DOHH2 (cell line): ENCODE measurements at regions not wholly inside any gene's neighbourhood (a gene's known extent, or its start where the extent isn't known, plus 50 kb on each side); places are given as distances from the start of the nearest gene placed in this dataset.

ENCODE experiments used
- H3F3A ChIP-seq: fragments of 200-600 bp; sonication (generic), shearing (Covaris generic); 2 replicates; pipeline ENCODE4 v1.6.0; 2016; ENCODE audit warnings: antibody characterized with exemption, mild to moderate bottlenecking; ENCODE audit not compliant: control insufficient read depth, insufficient read depth
- H3K27ac ChIP-seq: fragments of 200-600 bp; sonication (generic); 2 replicates; pipeline ENCODE4 v1.5.1; 2014; ENCODE audit warnings: low read depth, mild to moderate bottlenecking, low read length, moderate library complexity
- H3K27me3 ChIP-seq: fragments of 200-600 bp; sonication (generic); 2 replicates; pipeline ENCODE4 v1.6.1; 2014; ENCODE audit warnings: mild to moderate bottlenecking, low read length, mixed read lengths; ENCODE audit not compliant: control insufficient read depth
- H3K36me3 ChIP-seq: fragments of 200-600 bp; sonication (generic); 2 replicates; pipeline ENCODE4 v1.6.1; 2014; ENCODE audit warnings: mild to moderate bottlenecking, low read length, moderate library complexity, mixed read lengths; ENCODE audit not compliant: control insufficient read depth
- H3K4me1 ChIP-seq: fragments of 200-600 bp; sonication (generic); 2 replicates; pipeline ENCODE4 v1.6.1; 2014; ENCODE audit warnings: mild to moderate bottlenecking, low read length, mixed read lengths; ENCODE audit not compliant: control insufficient read depth
- H3K4me2 ChIP-seq: fragments of 200-600 bp; sonication (generic); 2 replicates; pipeline ENCODE4 v1.6.0; 2014; ENCODE audit warnings: mild to moderate bottlenecking, low read length, moderate library complexity
- H3K4me3 ChIP-seq: fragments of 200-600 bp; sonication (generic); 2 replicates; pipeline ENCODE4 v1.5.1; 2014; ENCODE audit warnings: mild to moderate bottlenecking, low read length, mixed read lengths
- H3K79me2 ChIP-seq: fragments of 200-600 bp; sonication (generic); 2 replicates; pipeline ENCODE4 v1.6.1; 2014; ENCODE audit warnings: mild to moderate bottlenecking, low read length, mixed read lengths; ENCODE audit not compliant: control insufficient read depth
- H3K9me2 ChIP-seq: fragments of 200-600 bp; sonication (generic); replicated peaks from 2 replicates; pipeline ENCODE4 v1.6.1; 2014; ENCODE audit warnings: mild to moderate bottlenecking, low read length, mixed read lengths; ENCODE audit not compliant: control insufficient read depth
- H3K9me3 ChIP-seq: fragments of 200-600 bp; sonication (generic); 2 replicates; pipeline ENCODE4 v1.6.1; 2014; ENCODE audit warnings: antibody characterized with exemption, low read length, mixed read lengths; ENCODE audit not compliant: control insufficient read depth, insufficient read depth
- H4K20me1 ChIP-seq: fragments of 200-600 bp; sonication (generic); 2 replicates; pipeline ENCODE4 v1.6.0; 2014; ENCODE audit warnings: low read depth, mild to moderate bottlenecking, antibody characterized with exemption, low read length, moderate library complexity; ENCODE audit not compliant: control insufficient read depth, insufficient read depth
- CTCF ChIP-seq: fragments of 200-600 bp; sonication (generic); IDR thresholded peaks from one replicate; pipeline ENCODE4 v1.5.1; 2014; ENCODE audit warnings: antibody characterized with exemption, mild to moderate bottlenecking, low read depth, low read length; ENCODE audit not compliant: poor library complexity, severe bottlenecking
- EZH2phosphoT487 ChIP-seq: fragments of 200-600 bp; sonication (generic); IDR thresholded peaks from 2 replicates; pipeline ENCODE4 v1.6.1; 2017; ENCODE audit warnings: borderline replicate concordance, mild to moderate bottlenecking, antibody characterized with exemption, low read length, moderate library complexity, mixed read lengths

GRCh38 chr6:153442096-153442495 lies 311.0 kb upstream of the RGS17 start:
- no peaks in the 10 kb centered on the region for H3K9me2 ChIP-seq
- no peak overlapping the region for H3K4me3 ChIP-seq
- H3K4me1 ChIP-seq: no peaks in the 10 kb centered on the region
- H3K27me3 ChIP-seq: no peaks in the 10 kb centered on the region
- H4K20me1 ChIP-seq: no peaks in the 10 kb centered on the region
- H3K4me2 ChIP-seq: no peak overlapping the region
- H3K9me3 ChIP-seq: no peaks in the 10 kb centered on the region
- H3K79me2 ChIP-seq: no peaks in the 10 kb centered on the region
- no peaks in the 10 kb centered on the region for H3F3A ChIP-seq
- no peak for TF ChIP-seq EZH2phosphoT487
- TF ChIP-seq CTCF: no peak
- no peak overlapping the region for H3K27ac ChIP-seq
- no peaks in the 10 kb centered on the region for H3K36me3 ChIP-seq

GRCh38 chr6:153437193-153437592 lies 306.1 kb upstream of the RGS17 start:
- Histone ChIP-seq H3K27ac (no peak overlapping the region), H3K4me1 (no peaks in the 10 kb centered on the region), H3K4me2 (no peak overlapping the region)

GRCh38 chr6:153436351-153436750 lies 305.3 kb upstream of the RGS17 start:
- Histone ChIP-seq H3K79me2 (no peaks in the 10 kb centered on the region), H3K9me2 (no peaks in the 10 kb centered on the region), H3K4me1 (no peaks in the 10 kb centered on the region), H3K27ac (no peak overlapping the region), H3K27me3 (no peaks in the 10 kb centered on the region), H3K4me2 (no peak overlapping the region), H3K4me3 (no peak overlapping the region), H3F3A (no peaks in the 10 kb centered on the region), H3K9me3 (no peaks in the 10 kb centered on the region), H4K20me1 (no peaks in the 10 kb centered on the region), H3K36me3 (no peaks in the 10 kb centered on the region)
- TF ChIP-seq CTCF (no peak), EZH2phosphoT487 (no peak)

More at GRCh38 chr6:153437193-153437592, 306.1 kb upstream of the RGS17 start:
- no peaks in the 10 kb centered on the region for H3F3A ChIP-seq
- TF ChIP-seq CTCF (no peak), EZH2phosphoT487 (no peak)
- H3K4me3 ChIP-seq: no peak overlapping the region
- no peaks in the 10 kb centered on the region for H3K9me3 ChIP-seq
- no peaks in the 10 kb centered on the region for H3K27me3 ChIP-seq
- no peaks in the 10 kb centered on the region for H4K20me1 ChIP-seq
- no peaks in the 10 kb centered on the region for H3K9me2 ChIP-seq
- H3K79me2 ChIP-seq: no peaks in the 10 kb centered on the region
- no peaks in the 10 kb centered on the region for H3K36me3 ChIP-seq

GRCh38 chr6:153435787-153436186 lies 304.7 kb upstream of the RGS17 start:
- Histone ChIP-seq H3K9me2 (no peaks in the 10 kb centered on the region), H3K4me1 (no peaks in the 10 kb centered on the region)
- TF ChIP-seq CTCF (no peak), EZH2phosphoT487 (no peak)

More at GRCh38 chr6:153435787-153436186, 304.7 kb upstream of the RGS17 start:
- Histone ChIP-seq H3K27ac (no peak overlapping the region), H3K36me3 (no peaks in the 10 kb centered on the region), H3K79me2 (no peaks in the 10 kb centered on the region), H3K27me3 (no peaks in the 10 kb centered on the region), H4K20me1 (no peaks in the 10 kb centered on the region), H3K4me3 (no peak overlapping the region), H3K4me2 (no peak overlapping the region), H3K9me3 (no peaks in the 10 kb centered on the region), H3F3A (no peaks in the 10 kb centered on the region)
